Activated T-helper 1 cell treated with anti-CD3 and anti-CD28 coated beads, Interleukin-12 subunit alpha, Interleukin-12 subunit beta, Interleukin-2, Interleukin-4 antibody, amounts not matched to agents 30 ng/mL and 10 ng/mL and 1 ng/mL, durations not matched to agents 14 hours and 24 hours and 36 hours (primary cell): ENCODE measurements at regions not wholly inside any gene's neighbourhood (a gene's known extent, or its start where the extent isn't known, plus 50 kb on each side); places are given as distances from the start of the nearest gene placed in this dataset.

Experiments used
- DNase-seq: peaks from one replicate; pipeline ENCODE4 v3.0.0; 2021; ENCODE audit warnings: low spot score
- H3K27ac Mint-ChIP-seq: one replicate; pipeline ENCODE4 v1.8.0; 2021; ENCODE audit warnings: mild to moderate bottlenecking, mixed read lengths
- H3K27me3 Mint-ChIP-seq: one replicate; pipeline ENCODE4 v1.8.0; 2022; ENCODE audit warnings: mild to moderate bottlenecking, moderate library complexity, mixed read lengths; ENCODE audit not compliant: insufficient read depth
- H3K36me3 Mint-ChIP-seq: one replicate; pipeline ENCODE4 v1.8.0; 2021; ENCODE audit warnings: low read depth, mixed read lengths
- H3K4me1 Mint-ChIP-seq: one replicate; pipeline ENCODE4 v1.8.0; 2021; ENCODE audit warnings: low read depth, mixed read lengths
- H3K4me3 Mint-ChIP-seq: one replicate; pipeline ENCODE4 v1.8.0; 2021; ENCODE audit warnings: mild to moderate bottlenecking, moderate library complexity, mixed read lengths
- H3K9me3 Mint-ChIP-seq: one replicate; pipeline ENCODE4 v1.8.0; 2021; ENCODE audit warnings: mixed read lengths
- intact Hi-C: fragments of 100-400 bp; cut with micrococcal nuclease; formaldehyde crosslinking; loops from one replicate; pipeline ENCODE4 v1.15.1; 2024

DNA sequence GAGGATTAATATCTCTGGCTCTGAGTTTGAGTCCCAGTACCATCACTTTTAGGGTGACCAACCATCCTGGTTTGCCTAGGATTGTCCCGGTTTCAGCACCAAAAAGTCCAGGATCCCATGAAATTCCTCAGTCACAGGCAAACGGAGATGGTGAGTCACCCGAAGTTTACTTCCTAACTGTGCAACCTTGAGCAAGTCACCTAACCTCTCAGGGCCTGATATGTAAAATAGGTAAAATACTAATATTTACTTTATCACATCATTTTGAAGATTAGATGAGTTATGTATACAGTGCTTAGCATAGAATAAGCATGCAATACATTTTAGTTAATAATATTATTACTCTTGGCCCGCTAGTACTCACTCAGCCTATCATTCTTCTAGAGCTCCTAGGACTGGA, 91.1 kb upstream of the KCNMB2 start:
- Mint-ChIP-seq H3K27ac (no peak overlapping the region), H3K36me3 (no peaks in the 10 kb centered on the region), H3K9me3 (no peaks in the 10 kb centered on the region), H3K27me3 (no peaks in the 10 kb centered on the region), H3K4me1 (no peaks in the 10 kb centered on the region), H3K4me3 (no peak overlapping the region)
- intact Hi-C loops, result no loop called here
- no peak for DNase-seq

DNA sequence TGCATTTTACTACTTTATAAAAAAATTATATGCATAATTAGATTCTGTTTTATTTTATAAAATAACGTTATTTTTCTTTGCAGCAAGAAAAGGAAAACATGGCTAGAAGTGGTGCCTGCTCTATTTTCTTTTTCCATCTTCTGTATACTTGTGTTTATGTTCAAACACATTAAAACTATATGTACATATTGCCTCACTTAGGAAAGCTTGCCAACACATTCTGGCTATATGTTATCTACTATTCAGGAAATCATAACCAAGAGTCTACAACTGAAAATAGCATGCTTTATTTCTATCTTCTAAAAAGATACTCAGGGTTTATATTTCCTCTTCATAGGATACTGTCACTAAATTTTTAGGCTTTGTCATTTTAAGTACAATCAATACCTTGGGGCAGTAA, 90.2 kb upstream of the KCNMB2 start:
- Mint-ChIP-seq H3K9me3 (no peaks in the 10 kb centered on the region), H3K4me3 (no peak overlapping the region), H3K36me3 (no peaks in the 10 kb centered on the region), H3K27ac (no peak overlapping the region), H3K27me3 (no peaks in the 10 kb centered on the region), H3K4me1 (no peaks in the 10 kb centered on the region)
- intact Hi-C loops, result no loop called here
- no peak for DNase-seq

- intact Hi-C loops, result no loop called here
- Mint-ChIP-seq H3K27me3 (no peaks in the 10 kb centered on the region), H3K36me3 (no peaks in the 10 kb centered on the region), H3K9me3 (no peaks in the 10 kb centered on the region), H3K4me1 (no peaks in the 10 kb centered on the region), H3K4me3 (no peak overlapping the region), H3K27ac (no peak overlapping the region)
- DNase-seq, result no peak
Measured at GRCh38 chr3:178450476-178450875, 85.8 kb upstream of the KCNMB2 start.

DNA sequence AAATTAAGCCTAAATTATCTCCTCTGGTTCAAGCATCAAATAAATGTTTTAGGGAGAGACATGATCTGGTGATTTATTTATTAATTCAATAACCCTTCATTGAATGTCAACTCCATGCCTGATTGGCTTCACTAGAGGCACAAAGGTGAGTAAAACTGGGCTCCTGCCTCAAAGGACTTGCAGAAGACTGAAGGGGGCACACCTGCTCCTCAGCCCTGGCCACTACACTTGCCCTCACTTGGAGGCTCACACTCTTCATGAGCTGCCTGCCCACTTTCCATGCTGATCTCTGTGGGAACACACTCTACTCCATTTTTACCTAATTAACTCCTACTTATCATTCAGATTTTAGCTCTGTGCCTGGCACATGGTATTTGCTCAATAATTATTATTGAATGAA, 84.4 kb upstream of the KCNMB2 start:
- DNase-seq, result no peak
- H3K27me3 Mint-ChIP-seq, result no peaks in the 10 kb centered on the region
- intact Hi-C loops, result no loop called here

DNA sequence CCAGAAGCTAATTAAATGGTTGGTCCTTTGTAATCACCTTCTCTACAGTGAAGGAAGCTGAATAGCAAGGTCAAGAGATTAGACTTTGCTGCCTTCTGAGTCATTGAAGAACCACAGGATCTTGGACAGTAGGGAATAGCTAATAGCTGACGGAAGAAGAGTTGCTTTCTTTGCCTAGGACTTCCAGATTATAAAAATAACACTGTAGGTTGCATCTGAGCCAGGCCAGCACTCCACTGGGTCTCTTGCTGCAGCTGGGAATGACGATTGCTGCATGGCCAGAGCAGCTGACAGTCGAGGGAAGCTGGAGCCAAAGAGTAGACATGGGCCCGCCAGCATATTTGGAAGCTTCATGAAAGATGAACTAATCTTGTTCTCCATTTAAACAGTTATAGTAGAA, 81.5 kb upstream of the KCNMB2 start:
- peaks cover 4% of the 10 kb centered on the region for H3K27me3 Mint-ChIP-seq
- H3K9me3 Mint-ChIP-seq, result no peaks in the 10 kb centered on the region

More for the DNA sequence above, 84.4 kb upstream of the KCNMB2 start:
- H3K27ac Mint-ChIP-seq, result no peak overlapping the region
- H3K4me3 Mint-ChIP-seq, result no peak overlapping the region
- H3K9me3 Mint-ChIP-seq, result no peaks in the 10 kb centered on the region
- H3K36me3 Mint-ChIP-seq, result no peaks in the 10 kb centered on the region
- no peaks in the 10 kb centered on the region for H3K4me1 Mint-ChIP-seq

DNA sequence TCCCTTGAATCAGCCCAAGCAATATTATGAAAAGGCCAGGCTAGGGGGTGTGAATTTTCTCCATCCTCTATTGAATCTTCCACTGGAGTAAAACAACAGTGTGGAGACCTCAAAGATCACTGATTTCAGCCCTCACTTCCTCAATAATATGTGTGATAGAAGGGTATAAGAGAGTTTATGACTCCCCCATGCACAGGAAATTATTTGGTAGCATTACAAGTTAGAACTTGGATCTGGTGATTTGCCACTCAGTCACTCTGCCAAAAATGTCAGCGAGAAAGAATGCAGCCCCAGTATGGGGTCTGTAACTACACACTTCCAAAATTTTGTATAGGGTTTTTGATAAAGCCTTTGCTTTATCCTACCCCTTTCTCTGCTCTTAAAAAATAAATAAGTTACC, 81.0 kb upstream of the KCNMB2 start:
- no peak for DNase-seq
- Mint-ChIP-seq H3K27ac (no peak overlapping the region), H3K27me3 (peaks cover 4% of the 10 kb centered on the region), H3K4me1 (no peaks in the 10 kb centered on the region), H3K9me3 (no peaks in the 10 kb centered on the region), H3K4me3 (no peak overlapping the region), H3K36me3 (no peaks in the 10 kb centered on the region)
- intact Hi-C loops, result no loop called here

More for the DNA sequence above, 81.5 kb upstream of the KCNMB2 start:
- Mint-ChIP-seq H3K4me3 (no peak overlapping the region), H3K36me3 (no peaks in the 10 kb centered on the region), H3K27ac (no peak overlapping the region), H3K4me1 (no peaks in the 10 kb centered on the region)
- intact Hi-C loops, result no loop called here
- no peak for DNase-seq

DNA sequence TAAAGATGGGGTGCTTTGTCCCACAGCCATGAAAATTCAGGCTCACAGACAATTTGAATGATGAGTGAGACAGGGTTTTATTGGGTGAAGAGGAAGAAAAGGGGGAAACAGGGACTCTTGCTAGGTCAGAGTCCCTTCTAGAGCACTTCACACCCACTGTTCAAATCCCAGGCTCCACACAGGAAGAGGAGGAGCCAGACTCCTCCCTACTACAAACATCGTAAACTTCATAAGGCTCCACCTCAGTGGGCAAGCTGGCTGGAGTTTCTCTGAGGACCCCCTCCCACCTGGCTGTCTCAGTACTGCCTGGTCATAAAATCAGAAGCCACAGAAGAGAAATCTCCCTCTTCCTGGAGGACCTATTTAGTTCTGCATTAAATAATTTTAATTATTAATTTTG, 80.3 kb upstream of the KCNMB2 start:
- no peak for DNase-seq
- no peaks in the 10 kb centered on the region for H3K4me1 Mint-ChIP-seq
- no peaks in the 10 kb centered on the region for H3K9me3 Mint-ChIP-seq
- peaks cover 4% of the 10 kb centered on the region for H3K27me3 Mint-ChIP-seq
- H3K36me3 Mint-ChIP-seq, result no peaks in the 10 kb centered on the region
- H3K4me3 Mint-ChIP-seq, result no peak overlapping the region
- no peak overlapping the region for H3K27ac Mint-ChIP-seq
- intact Hi-C loops, result no loop called here

- Mint-ChIP-seq H3K36me3 (no peaks in the 10 kb centered on the region), H3K9me3 (no peaks in the 10 kb centered on the region), H3K27me3 (peaks cover 4% of the 10 kb centered on the region), H3K4me3 (no peak overlapping the region), H3K4me1 (no peaks in the 10 kb centered on the region), H3K27ac (no peak overlapping the region)
- intact Hi-C loops, result no loop called here
- DNase-seq, result no peak
Measured at GRCh38 chr3:178456621-178457285, 79.5 kb upstream of the KCNMB2 start.

- H3K4me1 Mint-ChIP-seq, result no peaks in the 10 kb centered on the region
- H3K27ac Mint-ChIP-seq, result no peak overlapping the region
- DNase-seq, result no peak
- H3K27me3 Mint-ChIP-seq, result peaks cover 4% of the 10 kb centered on the region
- intact Hi-C loops, result no loop called here
- H3K36me3 Mint-ChIP-seq, result no peaks in the 10 kb centered on the region
- no peaks in the 10 kb centered on the region for H3K9me3 Mint-ChIP-seq
- no peak overlapping the region for H3K4me3 Mint-ChIP-seq
Measured at GRCh38 chr3:178457511-178457910, 78.7 kb upstream of the KCNMB2 start.

GRCh38 chr3:178458313-178459037, 77.8 kb upstream of the KCNMB2 start:
- no peak for DNase-seq
- Mint-ChIP-seq H3K36me3 (no peaks in the 10 kb centered on the region), H3K4me3 (no peak overlapping the region), H3K4me1 (no peaks in the 10 kb centered on the region), H3K9me3 (no peaks in the 10 kb centered on the region), H3K27ac (no peak overlapping the region), H3K27me3 (peaks cover 4% of the 10 kb centered on the region)
- intact Hi-C loops, result no loop called here

DNA sequence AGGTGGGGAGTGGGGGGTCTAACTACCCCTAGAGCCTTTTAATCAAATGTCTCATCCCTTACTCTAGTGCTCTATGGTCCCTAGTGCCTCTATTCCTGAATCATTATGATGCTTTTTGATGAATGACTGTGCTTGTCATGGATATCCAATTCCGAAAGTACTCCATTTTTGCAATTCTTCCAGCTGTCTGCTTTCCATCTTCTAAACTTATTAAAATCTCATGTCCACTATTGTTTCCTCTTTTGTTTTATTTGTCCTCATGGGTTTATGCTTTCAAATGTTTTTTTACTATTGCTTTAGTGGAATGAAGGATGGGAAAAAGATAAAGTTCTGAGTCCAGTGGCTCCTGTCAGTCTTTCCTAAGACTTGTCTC, 77.2 kb upstream of the KCNMB2 start:
- Mint-ChIP-seq H3K27me3 (peaks cover 4% of the 10 kb centered on the region), H3K36me3 (no peaks in the 10 kb centered on the region), H3K9me3 (no peaks in the 10 kb centered on the region), H3K4me1 (no peaks in the 10 kb centered on the region), H3K27ac (no peak overlapping the region), H3K4me3 (no peak overlapping the region)
- DNase-seq, result no peak
- intact Hi-C loops, result no loop called here

DNA sequence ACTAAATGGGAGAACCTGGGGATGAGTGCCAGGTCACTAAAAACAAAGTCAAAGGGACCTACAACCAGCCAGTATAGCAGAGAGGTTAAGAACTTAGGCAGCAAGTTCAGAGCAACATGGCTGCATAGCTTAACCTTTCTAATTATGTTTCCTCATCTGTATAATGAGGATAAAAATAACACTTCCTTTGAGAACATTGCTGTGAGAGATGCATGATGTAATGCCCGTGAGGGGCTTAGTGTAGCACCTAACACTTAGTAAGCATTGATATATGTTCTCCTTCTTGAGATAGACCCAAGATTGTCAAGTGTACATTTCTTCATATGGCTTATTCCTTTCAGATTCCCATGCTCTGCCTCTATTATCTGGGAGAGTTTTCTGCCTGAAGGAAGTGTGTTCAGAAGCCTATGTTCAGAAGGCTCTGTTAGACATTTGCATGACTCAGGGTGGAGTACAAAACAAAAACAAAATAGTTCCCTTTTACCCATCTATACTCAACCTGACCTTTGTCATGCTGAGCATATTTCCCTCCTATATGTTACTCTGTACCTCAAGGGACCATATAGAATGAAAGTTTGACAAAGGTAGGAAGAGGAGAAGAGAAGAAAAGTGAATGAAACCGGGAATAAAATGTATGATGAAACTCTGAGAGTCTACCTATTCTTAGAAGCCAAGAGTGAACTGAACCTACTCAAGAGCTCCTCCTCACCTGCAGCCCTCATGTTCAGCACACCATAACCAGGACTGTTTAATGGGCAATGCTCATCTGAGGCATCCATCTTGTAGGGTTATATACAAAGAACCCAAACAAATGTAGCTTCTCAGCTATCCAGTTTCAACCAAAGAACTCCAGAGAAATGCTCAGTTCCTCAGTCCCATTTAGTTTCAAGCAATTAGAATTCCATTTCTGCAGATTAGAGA, 70.7 kb upstream of the KCNMB2 start:
- Mint-ChIP-seq H3K27me3 (peaks cover 2% of the 10 kb centered on the region), H3K4me3 (no peak overlapping the region), H3K4me1 (no peaks in the 10 kb centered on the region), H3K9me3 (no peaks in the 10 kb centered on the region), H3K36me3 (no peaks in the 10 kb centered on the region), H3K27ac (no peak overlapping the region)
- no peak for DNase-seq
- intact Hi-C loops, result no loop called here

DNA sequence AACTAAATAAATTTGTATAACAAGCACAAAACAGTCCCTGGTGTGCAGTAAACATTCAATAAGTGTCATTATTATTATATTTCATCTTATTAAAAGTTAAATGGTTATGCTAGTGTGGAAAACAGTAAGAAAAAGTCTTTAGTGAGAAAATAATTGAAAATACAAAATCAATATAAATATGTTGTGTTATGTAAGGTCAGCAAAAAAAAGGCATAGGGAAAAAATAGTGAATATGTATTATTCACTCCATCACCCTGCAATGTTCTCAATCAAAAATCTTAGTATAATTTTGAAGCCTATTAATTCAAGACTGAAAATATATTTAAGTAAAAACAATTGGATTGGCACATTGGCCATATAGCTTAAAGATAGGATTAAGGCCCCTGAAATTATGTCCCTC, 63.3 kb upstream of the KCNMB2 start:
- Mint-ChIP-seq H3K9me3 (no peaks in the 10 kb centered on the region), H3K4me3 (no peak overlapping the region), H3K36me3 (no peaks in the 10 kb centered on the region), H3K27ac (no peak overlapping the region), H3K27me3 (no peaks in the 10 kb centered on the region), H3K4me1 (no peaks in the 10 kb centered on the region)
- no peak for DNase-seq
- intact Hi-C loops, result no loop called here
